ENCODE measurements at regions not wholly inside any gene's neighbourhood (a gene's known extent, or its start where the extent isn't known, plus 50 kb on each side); places are given as distances from the start of the nearest gene placed in this dataset.
A peak's percentile ranks its signal among the peaks of the same experiment; 100 is the strongest.

GRCh38 chr11:119586181-119586580 lies 142.8 kb downstream of the NECTIN1 start:
- no peak overlapping the region for H3K18ac ChIP-seq (ENCODE audit: low read length)
- H4K12ac ChIP-seq (ENCODE audit: low read depth, low read length) = no peak overlapping the region
- no peak for DNase-seq
- H3K4me3 ChIP-seq (ENCODE audit: low read depth, low read length) = no peak overlapping the region
- no peak overlapping the region for H3K4me2 ChIP-seq (ENCODE audit: low read length)
- no peaks in the 10 kb centered on the region for H3K27me3 ChIP-seq (ENCODE audit: insufficient read depth, low read length)
- H2BK120ac ChIP-seq (ENCODE audit: insufficient read depth, low read length, poor library complexity) = no peak overlapping the region
- H3K79me2 ChIP-seq (ENCODE audit: control insufficient read depth, insufficient read depth, low read length, poor library complexity) = peaks cover 7% of the 10 kb centered on the region
- H3K9me3 ChIP-seq (ENCODE audit: insufficient read depth, low read depth, low read length) = no peaks in the 10 kb centered on the region
- no peak overlapping the region for H4K91ac ChIP-seq (ENCODE audit: low read depth, low read length)
- H4K8ac ChIP-seq (ENCODE audit: low read depth, low read length) = no peak overlapping the region
- peaks cover 13 to 17% of the 10 kb centered on the region in 2 experiments for H3K4me1 ChIP-seq (ENCODE audit: control insufficient read depth in 1 of 2, insufficient read depth in 2 of 2, low read length in 2 of 2)
- H3K23ac ChIP-seq (ENCODE audit: low read length) = no peak overlapping the region
- H3K9ac ChIP-seq (ENCODE audit: low read length) = no peak overlapping the region
- H2BK5ac ChIP-seq (ENCODE audit: low read depth, low read length, poor library complexity) = no peak overlapping the region
- WGBS (ENCODE audit: extremely low coverage, insufficient coverage, insufficient read length) = no CpG with 5 or more reads among the region's 6 CpGs
- H2AK5ac ChIP-seq (ENCODE audit: low read length) = no peak overlapping the region
- H3K36me3 ChIP-seq (ENCODE audit: control insufficient read depth in 1 of 2, insufficient read depth in 2 of 2, low read length in 2 of 2) = no peaks in the 10 kb centered on the region
- H3K79me1 ChIP-seq (ENCODE audit: low read length) = peaks cover 9% of the 10 kb centered on the region
- no peak overlapping the region for H3K27ac ChIP-seq (ENCODE audit: low read depth, low read length)
- H2BK12ac ChIP-seq (ENCODE audit: low read length) = no peak overlapping the region
- no peak overlapping the region for H2AFZ ChIP-seq (ENCODE audit: insufficient read depth, low read length, poor library complexity)
- H3K14ac ChIP-seq (ENCODE audit: low read length) = no peak overlapping the region
- H3K4ac ChIP-seq (ENCODE audit: low read depth, low read length) = no peak overlapping the region

GRCh38 chr11:119585043-119585781 lies 143.8 kb downstream of the NECTIN1 start:
- Histone ChIP-seq H3K9ac (ENCODE audit: low read length) (no peak overlapping the region), H3K36me3 (ENCODE audit: control insufficient read depth in 1 of 2, insufficient read depth in 2 of 2, low read length in 2 of 2) (no peaks in the 10 kb centered on the region), H3K18ac (ENCODE audit: low read length) (peak overlapping the region; percentile 85), H2BK120ac (ENCODE audit: insufficient read depth, low read length, poor library complexity) (peak overlapping the region; percentile 83), H3K27me3 (ENCODE audit: insufficient read depth, low read length) (no peaks in the 10 kb centered on the region), H3K79me2 (ENCODE audit: control insufficient read depth, insufficient read depth, low read length, poor library complexity) (peaks cover 7% of the 10 kb centered on the region), H2AFZ (ENCODE audit: insufficient read depth, low read length, poor library complexity) (peak overlapping the region; percentile 85), H3K79me1 (ENCODE audit: low read length) (peaks cover 9% of the 10 kb centered on the region), H3K4me2 (ENCODE audit: low read length) (peak overlapping the region; percentile 98), H2AK5ac (ENCODE audit: low read length) (no peak overlapping the region), H3K9me3 (ENCODE audit: insufficient read depth, low read depth, low read length) (peaks cover 3% of the 10 kb centered on the region), H2BK5ac (ENCODE audit: low read depth, low read length, poor library complexity) (no peak overlapping the region), H4K12ac (ENCODE audit: low read depth, low read length) (peak overlapping the region; percentile 69), H3K14ac (ENCODE audit: low read length) (peak overlapping the region; percentile 91), H4K91ac (ENCODE audit: low read depth, low read length) (peak overlapping the region; percentile 79), H2BK12ac (ENCODE audit: low read length) (no peak overlapping the region), H4K8ac (ENCODE audit: low read depth, low read length) (peak overlapping the region; percentile 87), H3K4me1 (ENCODE audit: control insufficient read depth in 1 of 2, insufficient read depth in 2 of 2, low read length in 2 of 2) (peaks cover 13 to 17% of the 10 kb centered on the region in 2 experiments), H3K4ac (ENCODE audit: low read depth, low read length) (peak overlapping the region; percentile 10), H3K4me3 (ENCODE audit: low read depth, low read length) (peak overlapping the region; percentile 63), H3K23ac (ENCODE audit: low read length) (no peak overlapping the region), H3K27ac (ENCODE audit: low read depth, low read length) (no peak overlapping the region)
- no CpG with 5 or more reads among the region's 38 CpGs for WGBS (ENCODE audit: extremely low coverage, insufficient coverage, insufficient read length)
- DNase-seq = no peak

DNA sequence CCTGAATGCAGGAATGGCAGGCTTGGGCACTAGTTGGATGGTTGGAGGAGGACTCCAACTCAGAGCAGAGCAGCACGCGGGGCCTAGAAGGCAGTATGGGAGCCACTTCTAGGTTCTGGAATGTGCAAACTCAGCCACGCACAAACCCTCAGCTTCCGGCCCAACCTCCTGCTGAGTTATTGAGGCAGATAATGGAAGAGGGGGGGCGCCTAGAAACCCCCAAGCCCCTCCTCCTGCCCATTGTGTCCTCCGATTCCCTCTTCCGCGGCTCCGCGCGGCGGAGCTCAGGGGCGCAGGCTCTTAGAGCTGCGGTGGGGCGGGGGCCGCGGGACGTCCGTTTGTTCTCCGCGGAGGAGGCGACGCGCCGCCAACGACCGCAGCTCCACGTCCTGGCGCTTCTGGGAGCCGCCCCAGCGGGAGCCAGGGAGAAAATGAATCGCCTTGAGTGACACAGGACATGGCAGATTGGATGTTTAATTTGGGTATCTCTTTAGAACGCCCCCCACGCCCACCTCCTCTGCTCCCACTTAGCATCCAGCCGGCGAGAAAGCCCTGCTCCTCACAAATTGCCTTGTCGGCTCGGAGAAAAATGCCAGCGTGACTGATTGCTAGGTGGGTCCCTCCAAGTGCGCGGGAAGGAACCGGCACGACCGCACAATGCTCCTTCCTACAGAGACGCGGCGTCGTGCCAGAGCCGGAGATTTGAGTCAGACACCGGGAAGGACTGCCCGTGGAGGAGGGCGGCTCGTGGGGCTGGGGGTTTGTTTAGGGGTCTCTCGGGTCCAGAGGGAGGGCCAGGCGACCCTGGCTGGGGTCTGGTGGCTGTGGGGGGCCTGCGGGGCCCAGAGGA lies 144.6 kb downstream of the NECTIN1 start:
- Histone ChIP-seq H3K23ac (ENCODE audit: low read length) (no peak overlapping the region), H2BK5ac (ENCODE audit: low read depth, low read length, poor library complexity) (no peak overlapping the region), H4K12ac (ENCODE audit: low read depth, low read length) (peak overlapping the region; percentile 69), H3K27me3 (ENCODE audit: insufficient read depth, low read length) (no peaks in the 10 kb centered on the region), H3K4me3 (ENCODE audit: low read depth, low read length) (peak overlapping the region; percentile 63), H3K79me1 (ENCODE audit: low read length) (peaks cover 9% of the 10 kb centered on the region), H3K4me1 (ENCODE audit: control insufficient read depth in 1 of 2, insufficient read depth in 2 of 2, low read length in 2 of 2) (peaks cover 13 to 17% of the 10 kb centered on the region in 2 experiments), H3K9me3 (ENCODE audit: insufficient read depth, low read depth, low read length) (peaks cover 4% of the 10 kb centered on the region), H2AK5ac (ENCODE audit: low read length) (no peak overlapping the region), H4K91ac (ENCODE audit: low read depth, low read length) (peak overlapping the region; percentile 79), H3K36me3 (ENCODE audit: control insufficient read depth in 1 of 2, insufficient read depth in 2 of 2, low read length in 2 of 2) (no peaks in the 10 kb centered on the region), H3K4ac (ENCODE audit: low read depth, low read length) (peak overlapping the region; percentile 10), H2AFZ (ENCODE audit: insufficient read depth, low read length, poor library complexity) (peak overlapping the region; percentile 85), H3K79me2 (ENCODE audit: control insufficient read depth, insufficient read depth, low read length, poor library complexity) (peaks cover 7% of the 10 kb centered on the region), H3K18ac (ENCODE audit: low read length) (peak overlapping the region; percentile 85), H2BK12ac (ENCODE audit: low read length) (peak overlapping the region; percentile 70), H3K14ac (ENCODE audit: low read length) (peak overlapping the region; percentile 91), H3K9ac (ENCODE audit: low read length) (peak overlapping the region; percentile 80), H3K4me2 (ENCODE audit: low read length) (peak overlapping the region; percentile 98), H4K8ac (ENCODE audit: low read depth, low read length) (peak overlapping the region; percentile 87), H3K27ac (ENCODE audit: low read depth, low read length) (no peak overlapping the region), H2BK120ac (ENCODE audit: insufficient read depth, low read length, poor library complexity) (peak overlapping the region; percentile 83)
- no CpG with 5 or more reads among the region's 56 CpGs for WGBS (ENCODE audit: extremely low coverage, insufficient coverage, insufficient read length)
- DNase-seq = no peak

DNA sequence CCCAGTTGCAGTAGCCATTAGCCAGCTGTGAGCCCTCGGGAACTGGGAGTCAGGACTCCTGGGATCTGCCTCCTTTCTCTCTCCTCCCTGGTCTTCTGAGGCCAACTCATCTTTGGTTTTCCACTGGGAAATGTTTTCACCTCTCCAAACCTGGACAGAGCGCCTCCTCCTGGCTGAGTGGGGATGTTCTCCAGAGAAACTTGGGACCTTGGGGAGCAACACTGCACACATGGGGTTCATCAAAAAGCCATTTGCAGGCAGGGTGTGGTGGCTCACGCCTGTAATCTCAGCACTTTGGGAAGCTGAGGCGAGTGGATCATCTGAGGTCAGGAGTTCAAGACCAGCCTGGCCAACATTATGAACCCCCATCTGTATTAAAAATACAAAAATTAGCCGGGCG lies 145.4 kb downstream of the NECTIN1 start:
- WGBS (ENCODE audit: extremely low coverage, insufficient coverage, insufficient read length) = no CpG with 5 or more reads among the region's 6 CpGs
- no peak overlapping the region for H2BK5ac ChIP-seq (ENCODE audit: low read depth, low read length, poor library complexity)
- H3K9ac ChIP-seq (ENCODE audit: low read length) = no peak overlapping the region
- H3K14ac ChIP-seq (ENCODE audit: low read length) = no peak overlapping the region
- H2BK12ac ChIP-seq (ENCODE audit: low read length) = peak overlapping the region; percentile 40
- H2BK120ac ChIP-seq (ENCODE audit: insufficient read depth, low read length, poor library complexity) = no peak overlapping the region
- no peak overlapping the region for H4K8ac ChIP-seq (ENCODE audit: low read depth, low read length)
- no peak overlapping the region for H3K4me3 ChIP-seq (ENCODE audit: low read depth, low read length)
- no peaks in the 10 kb centered on the region for H3K36me3 ChIP-seq (ENCODE audit: control insufficient read depth in 1 of 2, insufficient read depth in 2 of 2, low read length in 2 of 2)
- no peak overlapping the region for H3K27ac ChIP-seq (ENCODE audit: low read depth, low read length)
- no peak overlapping the region for H3K4ac ChIP-seq (ENCODE audit: low read depth, low read length)
- H3K79me1 ChIP-seq (ENCODE audit: low read length) = peaks cover 9% of the 10 kb centered on the region
- H3K4me1 ChIP-seq (ENCODE audit: control insufficient read depth in 1 of 2, insufficient read depth in 2 of 2, low read length in 2 of 2) = peaks cover 13 to 17% of the 10 kb centered on the region in 2 experiments
- H4K91ac ChIP-seq (ENCODE audit: low read depth, low read length) = no peak overlapping the region
- H3K23ac ChIP-seq (ENCODE audit: low read length) = no peak overlapping the region
- DNase-seq = no peak
- H3K18ac ChIP-seq (ENCODE audit: low read length) = no peak overlapping the region
- no peak overlapping the region for H2AK5ac ChIP-seq (ENCODE audit: low read length)
- H3K9me3 ChIP-seq (ENCODE audit: insufficient read depth, low read depth, low read length) = peaks cover 4% of the 10 kb centered on the region
- no peaks in the 10 kb centered on the region for H3K27me3 ChIP-seq (ENCODE audit: insufficient read depth, low read length)
- peaks cover 7% of the 10 kb centered on the region for H3K79me2 ChIP-seq (ENCODE audit: control insufficient read depth, insufficient read depth, low read length, poor library complexity)
- H2AFZ ChIP-seq (ENCODE audit: insufficient read depth, low read length, poor library complexity) = no peak overlapping the region
- no peak overlapping the region for H3K4me2 ChIP-seq (ENCODE audit: low read length)
- H4K12ac ChIP-seq (ENCODE audit: low read depth, low read length) = no peak overlapping the region
